CD4-positive, alpha-beta T cell treated with Interleukin-4 for 4 hours (primary cell): ENCODE measurements at regions not wholly inside any gene's neighbourhood (a gene's known extent, or its start where the extent isn't known, plus 50 kb on each side); places are given as distances from the start of the nearest gene placed in this dataset.

Experiments used
- DNase-seq: peaks from one replicate; pipeline ENCODE4 v3.0.0-alpha.2; 2020

DNA sequence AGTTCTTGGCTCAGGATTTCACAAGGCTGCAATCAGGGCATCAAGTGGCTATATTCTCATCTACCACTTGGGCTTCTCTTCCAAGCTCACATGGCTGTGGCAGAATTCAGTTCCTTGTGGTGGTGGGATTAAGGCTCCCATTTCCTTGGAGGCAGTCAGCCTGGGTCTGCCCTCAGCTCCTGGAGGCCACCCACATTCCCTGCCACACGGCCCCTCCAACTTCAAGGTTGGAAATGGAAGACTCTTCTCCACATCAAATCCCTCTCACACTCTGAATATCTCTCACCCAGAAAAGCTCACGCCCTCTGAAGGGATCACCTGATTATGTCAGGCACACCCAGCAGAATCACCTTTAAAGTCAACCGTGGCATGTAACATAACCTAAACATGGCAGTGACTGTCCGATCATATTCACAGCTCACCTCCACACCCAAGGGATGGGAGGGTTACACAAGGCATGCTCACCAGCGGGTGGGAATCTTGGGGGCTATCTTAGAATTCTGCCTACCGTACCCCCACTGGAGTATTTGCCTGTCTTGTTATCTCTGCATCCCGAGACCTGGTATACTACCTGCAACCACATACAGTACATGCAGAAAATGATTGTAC, 256.2 kb upstream of the KLHL29 start:
- DNase-seq = no peak

- DNase-seq = no peak
These were observed 253.9 kb upstream of the KLHL29 start for GRCh38 chr2:23131066-23131575.

GRCh38 chr2:23132000-23132399, 253.0 kb upstream of the KLHL29 start:
- DNase-seq = no peak

- DNase-seq = no peak
These were observed 252.0 kb upstream of the KLHL29 start for GRCh38 chr2:23132823-23133595.

DNA sequence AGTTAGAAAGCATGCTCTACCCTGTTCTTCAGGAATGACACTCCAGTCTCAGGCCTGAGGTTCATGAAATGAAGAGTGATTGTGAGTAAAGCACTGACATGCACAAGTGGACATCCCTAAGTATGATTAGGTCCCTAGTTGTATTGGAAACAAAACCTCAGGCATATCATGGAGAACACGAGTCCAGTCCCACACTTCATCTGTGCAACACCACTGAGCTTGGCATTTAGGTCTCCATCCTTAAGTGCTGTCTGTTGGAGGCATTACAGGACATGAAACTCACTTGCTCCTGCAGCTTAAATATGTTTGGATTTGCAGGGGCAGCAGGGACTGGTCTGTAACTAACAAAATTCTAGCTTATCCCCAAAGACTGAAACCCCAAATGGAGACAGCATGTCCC, 250.3 kb upstream of the KLHL29 start:
- DNase-seq = no peak

DNA sequence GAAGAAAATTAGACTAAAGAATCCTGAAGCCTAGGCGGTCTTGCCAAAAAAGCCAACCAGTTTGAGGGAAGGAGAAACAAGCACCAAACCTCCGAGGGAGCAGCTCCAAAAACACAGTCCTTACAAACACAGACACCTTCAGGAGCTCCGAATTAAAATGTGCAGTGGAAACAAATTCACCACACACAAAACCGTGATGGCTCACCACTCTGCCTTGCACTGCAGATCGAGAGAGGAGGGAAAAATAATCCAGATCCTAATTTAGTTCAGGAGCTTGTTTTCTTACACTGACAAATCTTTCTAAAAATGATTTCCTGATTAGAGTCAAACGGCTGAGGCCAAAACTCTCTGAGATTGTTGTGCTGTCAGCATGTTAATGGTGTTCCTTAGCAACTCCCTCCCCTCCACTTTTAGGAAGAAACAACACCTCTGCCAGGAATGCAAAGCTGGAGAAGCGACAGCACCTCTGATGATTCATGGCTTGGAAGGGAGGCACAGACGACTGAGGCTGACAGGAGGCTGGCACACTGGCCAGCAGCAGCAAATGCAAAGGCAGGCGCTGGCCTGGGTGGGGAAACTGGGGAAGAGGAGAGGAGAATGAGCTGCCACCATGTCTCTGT, 249.4 kb upstream of the KLHL29 start:
- no peak for DNase-seq

GRCh38 chr2:23137166-23137565, 247.8 kb upstream of the KLHL29 start:
- DNase-seq = no peak

- DNase-seq = no peak
These were observed 246.3 kb upstream of the KLHL29 start for GRCh38 chr2:23138701-23139100.

- DNase-seq = no peak
These were observed 239.5 kb upstream of the KLHL29 start for GRCh38 chr2:23145460-23145859.

- DNase-seq = no peak
These were observed 239.0 kb upstream of the KLHL29 start for GRCh38 chr2:23146011-23146410.

GRCh38 chr2:23148342-23148741, 236.6 kb upstream of the KLHL29 start:
- no peak for DNase-seq

DNA sequence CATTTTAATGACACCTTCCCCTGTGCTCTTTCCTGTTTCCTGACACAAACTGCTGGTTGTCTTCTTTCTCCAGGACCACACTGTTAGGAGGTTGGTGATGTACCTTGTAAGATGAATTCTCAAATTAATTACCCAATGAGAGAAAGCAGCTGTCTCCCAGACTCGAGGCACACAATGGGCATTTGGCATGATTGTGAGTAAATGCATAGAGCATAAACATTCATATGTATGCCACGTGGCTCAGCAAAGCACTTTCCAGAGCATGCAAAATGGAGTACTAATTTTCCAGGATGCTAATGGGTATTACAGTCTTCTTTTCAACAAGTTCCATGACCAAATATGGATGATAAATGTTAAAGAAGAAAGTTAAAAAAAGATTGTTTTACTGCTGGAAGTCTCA, 235.2 kb upstream of the KLHL29 start:
- no peak for DNase-seq

DNA sequence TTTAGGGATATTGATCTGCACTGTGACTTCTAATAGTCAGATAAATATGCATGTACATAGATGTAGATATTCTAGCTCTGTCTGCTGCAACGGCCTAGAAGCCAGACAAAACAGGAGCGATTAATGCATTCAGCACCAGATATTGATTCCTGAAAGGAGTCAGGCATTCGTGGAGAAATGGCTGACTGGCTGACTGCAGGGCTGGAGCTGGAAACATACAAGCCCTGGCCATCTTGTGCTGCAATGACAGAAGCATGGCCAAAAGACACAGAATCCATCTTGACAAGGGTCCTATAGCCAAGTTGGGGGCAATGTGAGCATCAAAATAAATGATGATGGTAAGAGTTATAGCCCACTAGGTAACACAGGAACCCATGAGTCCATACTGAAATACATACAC, 231.5 kb upstream of the KLHL29 start:
- no peak for DNase-seq

GRCh38 chr2:23155022-23155421, 230.0 kb upstream of the KLHL29 start:
- no peak for DNase-seq

DNA sequence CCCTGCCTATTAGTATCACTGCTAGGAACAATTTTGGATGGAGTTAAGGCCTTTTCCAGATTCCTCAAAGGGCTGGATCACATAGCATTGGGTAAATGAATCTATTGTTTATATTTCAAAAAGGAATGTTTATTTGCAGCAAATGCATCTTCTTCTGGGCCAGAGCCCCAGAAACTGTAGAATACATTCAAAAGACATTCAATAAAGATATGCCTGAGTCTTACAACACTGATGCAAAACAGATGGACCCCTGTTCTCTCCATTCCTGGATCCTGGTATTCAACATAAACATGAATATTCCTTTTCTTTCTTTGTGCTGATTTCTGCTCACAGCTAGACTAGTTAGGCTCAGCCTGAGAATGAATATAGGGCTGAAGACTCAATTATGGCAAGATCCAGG, 227.2 kb upstream of the KLHL29 start:
- DNase-seq = no peak

- no peak for DNase-seq
These were observed 226.7 kb upstream of the KLHL29 start for GRCh38 chr2:23158306-23158705.

DNA sequence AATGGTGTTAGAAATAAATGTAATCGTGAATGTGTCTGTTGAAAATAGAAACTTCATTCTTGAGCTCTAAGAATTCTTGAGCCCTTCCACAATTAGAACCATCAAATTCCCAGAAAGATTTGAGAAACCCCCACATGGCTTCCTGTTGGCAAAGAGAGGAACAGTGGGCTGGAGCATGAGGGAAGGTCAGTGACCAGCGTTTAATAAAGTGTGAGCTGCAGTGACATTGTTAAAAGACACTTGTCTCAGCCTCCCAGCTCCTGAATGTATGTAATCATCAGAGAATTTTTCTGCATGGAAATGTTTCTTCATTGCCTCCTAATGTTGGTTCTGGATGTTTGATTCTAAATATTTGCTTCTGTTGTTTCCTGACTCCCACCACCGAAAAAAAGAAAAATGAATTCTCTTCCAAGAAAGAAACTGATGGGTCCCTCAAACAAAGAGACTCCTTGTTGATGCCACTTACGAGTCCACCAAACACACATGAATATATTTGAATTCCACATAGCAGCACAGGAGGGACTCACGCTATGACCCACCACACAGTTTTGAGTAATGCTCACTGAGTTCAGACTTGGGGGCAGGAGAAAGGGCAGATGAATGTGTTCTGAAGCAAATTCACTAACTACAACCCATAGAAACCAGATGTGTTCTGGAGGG, 225.1 kb upstream of the KLHL29 start:
- DNase-seq = no peak

GRCh38 chr2:23164173-23164572, 220.8 kb upstream of the KLHL29 start:
- no peak for DNase-seq

DNA sequence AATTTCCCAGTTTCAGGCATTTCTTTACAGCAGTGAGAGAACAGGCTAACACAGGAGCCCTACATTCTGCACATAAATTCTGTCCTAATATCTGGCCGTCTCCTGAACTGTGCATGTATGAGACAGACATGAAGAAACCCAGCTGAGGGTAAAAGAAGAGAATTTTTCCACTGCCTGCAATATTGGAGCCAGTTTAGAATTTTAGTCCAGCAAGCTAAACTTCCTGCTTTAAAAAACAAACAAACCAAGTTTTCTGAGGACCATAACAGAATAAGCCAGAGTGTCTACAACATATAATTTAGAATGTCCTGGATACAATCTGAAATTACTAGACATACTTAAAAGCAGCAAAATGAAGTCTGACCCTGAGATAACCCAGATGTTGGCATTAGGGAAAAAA, 215.1 kb upstream of the KLHL29 start:
- DNase-seq = no peak

DNA sequence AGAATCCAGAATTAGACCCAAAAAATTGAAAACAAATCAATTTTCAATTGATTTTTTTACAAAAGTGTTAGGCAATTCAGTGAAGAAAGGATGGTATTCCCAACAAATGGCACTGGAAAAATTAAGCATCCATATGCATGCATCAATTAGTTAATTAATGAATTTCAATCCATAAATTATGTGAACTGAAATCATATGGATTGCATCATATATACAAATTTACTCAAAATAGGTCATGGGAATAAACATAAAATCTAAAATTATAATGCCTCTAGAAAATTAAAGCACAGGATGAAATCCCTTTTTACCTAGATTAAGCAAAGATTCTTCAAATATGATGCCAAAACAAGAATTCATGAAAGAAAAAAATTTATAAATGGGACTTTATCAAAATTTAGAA, 213.9 kb upstream of the KLHL29 start:
- DNase-seq = no peak

- no peak for DNase-seq
These were observed 206.6 kb upstream of the KLHL29 start for GRCh38 chr2:23178396-23178795.

DNA sequence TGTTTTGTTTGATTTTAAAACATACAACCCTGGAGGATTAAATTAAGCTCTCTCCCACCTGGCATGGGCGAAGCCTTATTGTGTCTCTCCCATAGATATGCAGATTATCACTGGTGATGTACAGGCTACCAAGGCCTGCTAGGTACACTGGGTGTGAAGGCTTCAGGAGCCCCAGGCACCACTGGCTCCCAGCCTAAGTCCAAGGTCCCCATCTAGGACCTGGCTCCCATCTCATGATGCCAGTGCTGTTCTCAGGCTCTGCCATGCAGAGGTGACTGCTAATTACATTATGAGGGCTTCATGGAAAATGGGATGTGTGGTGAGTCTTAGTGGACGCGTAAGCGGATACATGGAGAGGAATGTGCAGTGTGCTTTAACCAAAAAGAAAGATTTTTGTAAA, 201.2 kb upstream of the KLHL29 start:
- DNase-seq = no peak

GRCh38 chr2:23198316-23199114, 186.5 kb upstream of the KLHL29 start:
- DNase-seq = no peak
